ENCODE measurements at regions not wholly inside any gene's neighbourhood (a gene's known extent, or its start where the extent isn't known, plus 50 kb on each side); places are given as distances from the start of the nearest gene placed in this dataset.

DNA sequence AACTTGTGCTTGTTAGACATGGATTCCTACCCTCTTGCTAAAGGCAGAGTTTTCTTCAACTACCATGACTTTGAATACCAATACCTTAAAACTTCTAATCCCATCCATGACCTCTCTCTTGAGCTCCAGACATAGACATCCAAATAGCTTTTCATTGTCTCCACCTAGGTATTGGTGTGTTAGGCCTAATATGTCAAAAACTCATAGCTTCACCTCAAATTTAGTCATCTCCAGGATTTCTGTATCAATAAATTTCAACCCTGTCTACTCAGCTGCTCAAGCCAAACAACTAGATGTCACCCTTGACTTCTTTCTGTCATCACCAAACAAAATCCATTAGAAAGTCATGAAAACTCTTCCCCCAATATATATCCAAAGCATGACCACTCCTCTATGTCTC lies 617.7 kb upstream of the GRIA3 start:
- TF ChIP-seq, protein P1, sequence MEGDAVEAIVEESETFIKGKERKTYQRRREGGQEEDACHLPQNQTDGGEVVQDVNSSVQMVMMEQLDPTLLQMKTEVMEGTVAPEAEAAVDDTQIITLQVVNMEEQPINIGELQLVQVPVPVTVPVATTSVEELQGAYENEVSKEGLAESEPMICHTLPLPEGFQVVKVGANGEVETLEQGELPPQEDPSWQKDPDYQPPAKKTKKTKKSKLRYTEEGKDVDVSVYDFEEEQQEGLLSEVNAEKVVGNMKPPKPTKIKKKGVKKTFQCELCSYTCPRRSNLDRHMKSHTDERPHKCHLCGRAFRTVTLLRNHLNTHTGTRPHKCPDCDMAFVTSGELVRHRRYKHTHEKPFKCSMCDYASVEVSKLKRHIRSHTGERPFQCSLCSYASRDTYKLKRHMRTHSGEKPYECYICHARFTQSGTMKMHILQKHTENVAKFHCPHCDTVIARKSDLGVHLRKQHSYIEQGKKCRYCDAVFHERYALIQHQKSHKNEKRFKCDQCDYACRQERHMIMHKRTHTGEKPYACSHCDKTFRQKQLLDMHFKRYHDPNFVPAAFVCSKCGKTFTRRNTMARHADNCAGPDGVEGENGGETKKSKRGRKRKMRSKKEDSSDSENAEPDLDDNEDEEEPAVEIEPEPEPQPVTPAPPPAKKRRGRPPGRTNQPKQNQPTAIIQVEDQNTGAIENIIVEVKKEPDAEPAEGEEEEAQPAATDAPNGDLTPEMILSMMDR (IDR thresholded peaks at IDR 0.05; ENCODE audit: low read depth, low read length, poor library complexity, severe bottlenecking) = no peak
- no peak for TF ChIP-seq EZH2phosphoT487 (IDR thresholded peaks at IDR 0.05; ENCODE audit: borderline replicate concordance, low read length)
